HG03097 (cell line): ENCODE measurements at regions not wholly inside any gene's neighbourhood (a gene's known extent, or its start where the extent isn't known, plus 50 kb on each side); places are given as distances from the start of the nearest gene placed in this dataset.
"Not testable (repeated sequence)": the region's sequence is repeated elsewhere in the genome, so short reads cannot be mapped to it uniquely, and the experiment has no call there.

Experiments
- ATAC-seq: cut with Tn5 transposase; IDR thresholded peaks from one replicate; pipeline ENCODE4 v1.9.1; 2021; ENCODE audit not compliant: unreplicated experiment, low FRiP score

DNA sequence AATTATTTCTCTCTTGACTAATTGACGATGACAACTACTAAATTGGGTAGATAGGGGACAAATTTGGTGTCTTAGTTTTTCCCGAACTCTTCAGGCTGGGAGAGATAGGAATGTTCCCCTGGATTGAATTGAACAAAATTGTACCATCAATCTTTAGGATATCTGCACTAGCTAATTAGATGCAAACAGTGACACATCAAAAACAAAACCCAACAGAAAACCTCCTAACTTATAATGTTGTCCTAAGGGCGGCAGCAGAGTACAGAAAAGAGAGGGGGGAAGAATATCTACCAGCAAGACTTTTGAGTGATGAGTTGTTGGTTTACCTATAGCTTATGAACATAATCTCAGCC lies 342.9 kb downstream of the INSIG2 start:
- no peak for ATAC-seq

DNA sequence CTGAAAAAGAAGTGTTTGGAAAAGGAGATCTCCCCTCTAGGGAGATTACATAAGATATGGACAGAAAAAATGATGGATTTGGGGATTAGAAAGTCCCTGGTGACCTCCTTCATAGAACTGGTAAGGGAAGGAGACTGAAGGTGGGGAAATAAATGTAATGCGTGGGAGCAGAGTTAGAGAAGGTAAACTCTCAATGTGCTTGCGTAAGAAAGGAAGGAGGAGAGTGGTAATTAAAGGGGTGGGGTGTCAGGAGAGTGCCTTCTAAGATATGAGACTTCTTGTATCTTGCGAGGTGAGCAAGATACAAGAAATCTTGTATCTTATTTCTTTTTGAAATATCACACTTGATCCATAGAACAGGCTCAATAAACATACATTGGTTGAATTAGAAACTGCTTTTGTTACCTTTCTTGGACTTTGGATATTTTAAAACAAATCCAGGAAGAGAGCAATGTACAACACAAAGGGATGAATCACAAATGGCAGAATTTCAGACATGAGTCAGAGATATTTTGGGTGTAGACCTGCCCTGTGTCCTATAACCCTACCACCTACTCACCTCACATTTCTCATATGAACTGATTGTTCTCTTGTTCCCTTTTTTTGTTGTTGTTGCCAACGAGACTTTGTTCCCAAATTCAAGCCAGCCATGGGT lies 342.4 kb downstream of the INSIG2 start:
- no peak for ATAC-seq

DNA sequence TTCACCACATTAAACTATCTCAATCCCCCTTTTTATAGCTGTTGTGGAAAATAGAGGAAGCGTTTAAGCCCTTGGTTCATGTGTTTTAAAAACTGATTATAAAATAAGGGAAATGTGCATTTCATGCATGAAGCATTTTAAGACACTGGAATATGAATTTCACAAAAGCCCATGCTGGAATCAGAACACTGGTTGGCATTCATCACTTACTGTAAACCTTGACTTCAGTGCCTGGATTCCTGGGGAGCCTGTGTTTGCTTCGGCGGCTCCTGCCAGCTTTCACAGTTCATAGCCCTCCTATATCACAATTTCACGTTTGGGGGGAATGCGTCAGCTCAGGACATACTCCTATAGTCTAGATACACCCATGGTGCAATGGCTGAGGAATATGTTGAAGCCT lies 336.9 kb downstream of the INSIG2 start:
- no peak for ATAC-seq

DNA sequence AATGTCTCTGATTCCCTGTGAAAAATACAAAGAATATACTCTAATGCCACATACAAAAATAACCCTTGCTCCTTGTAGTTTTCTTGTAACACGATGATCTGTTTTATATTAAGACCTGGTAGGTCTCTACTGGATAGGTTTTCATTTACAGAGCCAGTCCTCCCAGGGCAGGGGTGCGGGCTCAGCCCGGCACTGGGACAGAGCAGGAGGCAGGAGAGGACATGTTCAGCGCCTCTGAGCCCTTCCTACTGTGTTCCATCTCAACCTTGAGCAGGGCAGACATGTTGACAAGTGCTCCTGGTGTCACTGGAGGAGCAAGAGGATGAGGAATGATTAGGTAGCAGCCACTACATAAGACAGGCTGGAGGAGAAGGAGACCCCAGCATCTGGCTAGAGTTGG lies 335.5 kb downstream of the INSIG2 start:
- no peak for ATAC-seq

DNA sequence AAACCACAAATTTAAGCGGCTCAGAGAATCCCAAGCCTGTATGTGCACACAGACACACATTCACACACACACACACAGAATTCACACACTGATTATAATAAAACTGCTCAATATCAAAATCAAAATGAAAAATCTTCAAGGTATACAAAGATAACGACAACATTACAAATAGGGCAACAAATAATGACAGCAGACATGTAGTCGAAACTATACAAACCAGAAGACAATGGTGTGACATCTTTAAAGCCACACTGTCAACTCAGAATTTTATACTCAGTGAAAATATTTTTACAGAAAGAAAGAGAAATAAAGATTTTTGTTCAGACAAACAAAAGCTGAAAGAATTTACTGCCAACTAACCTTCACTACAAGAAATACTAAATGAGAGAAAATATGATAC lies 333.4 kb downstream of the INSIG2 start:
- ATAC-seq = no peak

DNA sequence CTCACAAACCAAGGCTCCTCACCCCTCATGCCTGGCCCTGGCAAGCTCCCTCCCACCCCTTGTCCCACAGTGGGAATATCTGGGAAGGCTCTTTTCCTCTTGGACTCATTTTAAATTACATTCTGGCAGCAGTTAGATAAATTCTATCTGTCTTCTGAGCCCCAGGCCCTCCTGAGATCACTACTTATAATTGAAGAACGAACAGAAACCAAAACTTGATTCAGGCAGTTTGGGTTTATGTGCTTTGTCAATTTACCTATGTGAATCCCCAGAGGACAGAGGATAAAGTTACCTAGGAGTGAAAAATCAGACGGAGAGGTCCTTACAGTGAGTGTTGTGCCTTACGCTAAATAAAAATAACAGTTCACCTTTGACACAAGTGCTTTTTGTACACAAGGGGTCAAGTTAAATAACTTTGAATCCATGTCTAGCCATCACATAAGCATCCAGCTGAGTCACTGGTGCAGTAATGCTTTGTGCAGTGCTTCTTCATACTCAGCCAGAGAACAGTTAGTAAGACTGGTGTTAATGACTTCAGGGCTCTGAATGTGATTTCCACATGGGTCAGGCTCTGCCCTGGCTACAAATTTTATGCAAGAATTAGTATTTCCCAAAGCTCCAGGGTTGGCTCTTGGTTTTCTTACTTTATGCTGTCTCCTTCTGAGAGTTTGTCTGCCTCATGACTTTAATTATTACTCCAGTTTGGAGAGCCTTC lies 329.3 kb downstream of the INSIG2 start:
- no peak for ATAC-seq

DNA sequence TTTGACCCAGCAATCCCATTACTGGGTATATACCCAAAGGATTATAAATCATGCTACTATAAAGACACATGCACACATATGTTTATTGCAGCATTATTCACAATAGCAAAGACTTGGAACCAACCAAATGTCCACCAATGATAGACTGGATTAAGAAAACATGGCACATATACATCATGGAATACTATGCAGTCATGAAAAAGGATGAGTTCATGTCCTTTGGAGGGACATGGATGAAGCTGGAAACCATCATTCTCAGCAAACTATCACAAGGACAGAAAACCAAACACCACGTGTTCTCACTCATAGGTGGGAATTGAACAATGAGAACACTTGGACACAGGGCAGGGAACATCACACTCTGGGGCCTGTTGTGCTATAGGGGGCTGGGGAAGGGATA lies 326.9 kb downstream of the INSIG2 start:
- not testable (repeated sequence) for ATAC-seq

DNA sequence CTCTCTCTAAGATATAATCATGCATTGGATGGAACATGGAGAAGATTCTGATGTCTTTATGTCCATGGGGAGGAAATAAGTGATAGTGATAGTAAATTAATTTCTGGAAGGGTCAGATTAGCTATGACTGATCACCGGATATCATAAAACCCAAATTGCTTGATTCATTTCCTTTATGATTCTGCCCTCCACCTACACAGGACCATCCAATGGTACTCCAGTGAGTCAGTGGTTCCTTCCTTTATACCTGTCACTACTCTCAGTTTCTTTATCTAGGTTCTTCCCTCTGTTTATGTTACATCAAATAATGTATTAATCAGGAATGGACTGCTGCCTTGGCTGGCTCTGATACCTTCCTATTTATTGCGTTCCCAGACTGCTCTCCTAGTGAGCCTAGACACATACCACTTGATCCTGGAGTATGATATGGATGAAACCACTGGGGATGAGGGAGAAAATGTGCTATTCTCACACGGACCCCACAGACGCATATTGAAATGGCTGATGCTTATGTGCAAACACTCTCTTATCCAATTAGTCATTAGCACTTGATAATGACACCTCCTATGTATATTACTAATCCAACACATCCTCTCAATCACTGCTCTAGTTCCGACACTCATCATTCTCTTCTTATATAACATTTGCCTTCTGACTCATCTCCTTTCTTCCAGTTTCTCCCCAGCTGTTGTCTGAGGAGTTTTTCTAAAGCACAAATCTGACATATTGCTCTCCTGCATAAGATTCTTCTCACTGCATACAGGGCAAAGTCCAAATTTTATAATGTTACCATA lies 315.6 kb downstream of the INSIG2 start:
- no peak for ATAC-seq

DNA sequence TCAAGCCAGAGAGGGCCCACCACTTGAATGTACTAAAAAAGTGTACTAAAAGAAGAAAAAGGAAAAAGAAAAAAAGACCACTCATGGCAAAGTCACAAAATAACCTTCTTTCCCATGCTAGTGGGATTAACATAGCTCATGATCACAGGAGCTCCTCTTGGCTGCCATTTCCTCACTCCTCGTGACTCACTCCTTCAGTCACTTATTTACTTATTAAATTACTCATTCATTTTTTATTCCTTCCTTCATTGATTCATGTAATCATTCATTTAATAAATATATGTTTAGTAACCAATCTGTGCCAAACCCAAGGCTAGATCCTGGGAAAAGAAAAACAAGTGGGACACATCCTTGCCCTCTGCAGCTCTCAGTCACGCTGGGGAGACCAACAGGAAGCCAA lies 300.5 kb downstream of the INSIG2 start:
- no peak for ATAC-seq

DNA sequence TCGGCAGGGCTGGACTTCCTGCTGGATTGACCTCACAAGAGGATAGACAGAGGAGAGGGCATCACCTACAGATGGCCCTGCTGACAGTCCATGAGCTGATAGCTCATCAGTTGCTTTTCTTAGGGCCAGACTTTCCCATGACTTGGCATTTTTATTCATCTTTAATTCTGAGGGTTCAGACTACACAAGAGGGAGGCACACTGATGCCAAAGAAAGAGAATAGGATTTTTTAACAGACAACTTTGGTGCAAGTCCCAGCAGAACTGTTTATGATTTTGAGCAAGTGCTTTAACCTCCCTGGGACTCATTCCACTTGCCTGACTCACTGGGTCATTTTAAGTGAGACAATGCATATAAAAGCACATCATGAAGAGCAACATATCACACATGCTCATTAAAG lies 299.2 kb downstream of the INSIG2 start:
- ATAC-seq = no peak

DNA sequence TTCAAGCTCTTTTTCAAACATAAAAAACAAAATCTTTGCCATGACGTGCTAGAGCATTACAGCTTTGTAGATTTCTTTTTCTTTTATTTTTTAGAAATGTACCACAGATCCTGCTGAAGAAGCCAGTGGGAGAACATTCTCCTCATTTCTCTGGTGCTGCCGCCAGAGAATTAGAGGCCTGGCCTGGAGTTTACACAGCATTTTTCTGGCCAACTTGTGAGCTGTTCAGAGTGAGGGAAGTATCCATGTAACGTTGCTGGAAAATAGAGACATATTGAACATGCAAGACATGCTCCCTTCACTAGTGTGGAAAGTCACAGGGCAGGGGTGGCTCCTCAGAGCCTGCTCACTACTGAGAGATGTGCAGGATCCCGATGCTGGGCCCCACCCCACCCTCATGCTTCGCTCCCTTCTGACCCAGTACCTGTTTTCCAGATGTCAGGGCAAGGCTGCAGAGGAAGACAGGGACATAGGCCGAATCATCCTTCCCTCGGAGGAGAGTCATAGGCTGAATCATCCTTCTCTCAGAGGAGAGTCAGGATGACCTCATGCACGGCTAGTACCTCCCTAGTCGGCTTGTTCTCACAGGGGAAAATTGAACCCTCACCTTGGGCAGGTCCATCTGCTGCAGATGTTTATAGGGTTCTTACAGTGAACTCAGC lies 298.5 kb downstream of the INSIG2 start:
- no peak for ATAC-seq

DNA sequence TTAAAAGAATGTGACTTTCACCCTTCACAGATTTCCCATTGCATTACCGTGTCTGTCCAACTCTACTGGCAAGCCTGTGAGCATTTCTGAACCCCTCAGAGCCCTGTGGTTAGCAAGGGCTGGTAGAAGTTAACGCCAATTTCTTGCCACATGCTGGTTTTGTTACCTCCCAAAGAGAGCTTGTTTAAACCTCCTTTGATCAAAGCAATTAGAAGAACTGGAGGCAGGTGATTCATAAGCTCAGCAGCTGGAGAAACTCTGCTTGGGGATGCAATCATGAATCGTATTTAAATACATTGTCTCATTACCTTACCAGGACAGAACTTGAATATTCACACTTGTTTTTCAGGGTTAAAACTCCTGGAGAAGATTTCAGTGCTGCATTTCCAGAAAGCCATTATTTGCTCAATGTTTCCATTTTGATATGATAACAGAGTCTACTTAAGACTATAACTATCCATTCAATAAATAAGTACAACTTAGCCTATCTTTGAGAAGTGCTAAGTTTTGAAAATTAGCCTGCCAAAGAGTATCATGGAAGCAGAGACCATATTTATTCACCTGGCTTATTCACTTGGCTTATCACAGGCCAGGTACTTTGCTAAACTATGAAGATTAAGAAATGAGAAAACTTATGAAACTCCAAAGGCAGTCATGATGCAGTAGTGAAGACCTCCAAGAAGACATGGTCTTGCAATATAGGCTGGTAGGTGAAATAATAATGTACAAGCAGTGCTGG lies 292.8 kb downstream of the INSIG2 start:
- ATAC-seq = no peak

DNA sequence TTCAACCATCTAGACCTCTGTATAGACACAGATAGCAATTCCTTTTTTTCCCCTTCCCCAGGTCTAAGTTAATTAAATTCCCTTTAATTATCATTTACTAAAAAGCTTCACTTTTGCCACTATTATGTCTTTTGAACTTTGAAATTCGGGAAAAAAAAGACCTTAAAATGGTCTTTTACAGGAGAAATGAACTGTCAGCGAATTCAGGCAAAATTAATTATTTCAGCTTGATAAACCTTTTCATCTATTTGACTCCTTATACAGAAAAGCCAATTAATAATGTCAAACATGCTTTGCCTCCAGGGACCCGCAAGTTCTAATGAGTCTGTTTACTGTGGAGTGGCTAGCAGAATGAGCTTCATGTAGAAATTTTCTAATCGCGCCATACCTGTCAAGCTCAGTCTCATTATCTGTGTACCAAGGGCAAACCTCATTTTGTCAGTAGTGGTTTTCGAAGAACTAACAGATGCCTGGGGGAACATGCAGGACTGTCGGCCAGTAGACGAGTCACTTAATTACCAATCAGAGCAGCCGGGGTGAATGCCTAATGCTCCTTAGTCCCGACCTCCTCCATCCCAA lies 287.7 kb downstream of the INSIG2 start:
- no peak for ATAC-seq

DNA sequence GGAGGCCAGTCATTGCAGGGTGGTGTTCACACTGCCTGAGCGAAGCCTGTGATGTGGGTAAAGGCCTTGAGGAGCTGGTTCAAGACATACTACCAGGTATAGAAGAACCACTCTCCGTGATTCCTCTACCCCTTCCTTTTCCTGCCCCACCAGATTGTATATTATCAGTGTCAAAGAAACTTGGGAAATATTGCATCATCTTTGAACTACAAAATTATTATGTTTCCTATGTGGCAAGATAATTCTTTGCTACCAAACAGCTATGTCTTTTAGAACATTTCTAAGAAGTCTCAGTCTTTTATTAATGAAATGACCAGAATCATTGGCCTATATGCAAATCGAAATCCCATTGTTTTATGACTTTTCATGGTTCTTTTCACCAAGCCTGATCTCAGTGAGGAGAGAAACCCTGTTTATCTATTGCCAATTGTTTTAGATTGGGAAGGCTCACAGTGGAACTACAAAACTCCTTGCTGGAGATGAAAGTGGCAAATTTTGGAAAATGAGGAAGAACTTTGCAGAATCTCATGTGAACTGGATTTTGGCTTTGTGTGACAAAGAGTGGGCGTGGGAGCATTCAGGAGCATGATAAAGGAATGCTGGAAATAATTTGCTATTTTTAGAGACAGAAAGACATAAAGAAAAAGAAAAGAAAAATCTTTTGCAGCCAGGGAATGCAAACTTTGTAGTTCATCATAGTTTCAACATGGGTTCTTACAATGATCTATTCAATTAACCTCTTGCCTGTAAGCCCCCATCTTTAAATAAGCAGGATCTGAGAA lies 286.9 kb downstream of the INSIG2 start:
- ATAC-seq = no peak

DNA sequence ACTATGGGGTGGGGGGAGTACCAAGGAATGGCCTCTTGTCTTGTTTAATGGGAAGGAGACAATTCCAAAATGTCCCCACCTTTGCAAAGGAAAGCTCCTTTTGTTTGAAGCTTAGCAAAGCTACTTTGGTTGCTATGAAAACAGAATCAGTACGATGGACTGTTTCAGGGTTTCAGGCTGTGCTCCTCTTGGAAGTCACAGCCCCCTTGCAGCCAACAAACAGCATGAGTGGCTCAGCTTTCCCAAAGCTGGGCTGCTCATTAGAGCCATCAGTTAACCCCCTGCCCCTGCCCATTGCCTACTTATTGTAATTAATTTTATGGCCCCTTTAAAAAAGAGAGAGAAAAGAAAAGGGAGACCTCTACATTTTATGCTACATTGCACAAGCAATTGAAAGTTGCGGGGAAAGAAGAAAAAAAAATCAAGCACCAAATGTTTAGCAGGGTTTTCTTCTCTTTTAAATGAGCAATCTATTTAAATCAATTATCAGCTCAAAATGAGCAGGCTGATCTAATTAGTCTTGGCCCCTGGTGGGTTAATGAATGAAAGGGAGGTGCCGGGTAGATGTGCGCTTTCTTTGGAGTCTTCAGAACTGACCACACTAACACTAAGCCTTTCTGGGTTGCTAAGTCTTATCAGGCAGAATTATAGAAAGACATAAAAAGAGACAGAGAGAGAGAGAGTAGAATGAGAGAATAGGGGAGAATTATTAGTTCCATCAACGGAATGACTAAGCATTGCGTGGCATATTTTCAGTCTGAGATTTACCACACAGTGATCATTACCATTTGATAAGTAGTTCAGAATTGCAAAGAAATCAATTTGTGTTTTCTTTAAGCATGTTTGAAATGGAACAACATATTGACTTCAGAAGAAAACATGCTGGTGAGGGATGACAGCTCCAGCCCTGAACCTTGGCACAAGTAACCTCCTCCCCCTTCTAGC lies 284.9 kb downstream of the INSIG2 start:
- ATAC-seq = no peak

DNA sequence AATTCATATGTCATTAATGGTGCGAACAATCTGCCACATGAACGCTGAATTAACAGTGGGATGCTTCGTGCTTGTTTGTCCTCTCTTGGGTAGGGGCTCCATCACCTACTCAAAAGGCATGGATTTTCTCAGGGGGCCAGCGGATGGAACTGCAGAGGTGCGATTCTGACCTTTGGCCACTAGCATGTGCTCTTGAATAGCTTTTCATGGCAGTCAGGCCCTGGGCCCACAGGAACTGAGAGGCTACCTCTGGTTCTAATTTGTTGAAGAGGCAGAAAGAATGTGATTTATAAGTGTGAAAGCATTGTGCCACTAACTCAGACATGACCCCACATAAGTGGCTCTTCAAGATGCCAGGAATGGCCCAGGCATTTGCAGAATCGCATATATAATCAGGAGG lies 283.2 kb downstream of the INSIG2 start:
- no peak for ATAC-seq

DNA sequence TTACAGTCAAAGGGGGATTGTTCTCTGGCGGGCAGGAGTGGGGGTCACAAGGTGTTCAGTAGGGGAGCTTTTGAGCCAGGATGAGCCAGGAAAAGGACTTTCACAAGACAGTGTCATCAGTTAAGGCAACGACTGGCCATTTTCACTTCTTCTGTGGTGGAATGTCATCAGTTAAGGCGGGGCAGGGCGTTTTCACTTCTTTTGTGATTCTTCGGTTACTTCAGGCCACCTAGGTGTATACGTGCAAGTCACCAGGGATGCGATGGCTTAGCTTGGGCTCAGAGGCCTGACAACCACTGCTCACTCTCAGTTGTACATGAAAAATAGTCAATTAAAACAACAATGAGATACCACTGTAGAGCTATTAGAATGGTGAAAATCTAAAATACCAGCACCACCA lies 281.2 kb downstream of the INSIG2 start:
- ATAC-seq = not testable (repeated sequence)

DNA sequence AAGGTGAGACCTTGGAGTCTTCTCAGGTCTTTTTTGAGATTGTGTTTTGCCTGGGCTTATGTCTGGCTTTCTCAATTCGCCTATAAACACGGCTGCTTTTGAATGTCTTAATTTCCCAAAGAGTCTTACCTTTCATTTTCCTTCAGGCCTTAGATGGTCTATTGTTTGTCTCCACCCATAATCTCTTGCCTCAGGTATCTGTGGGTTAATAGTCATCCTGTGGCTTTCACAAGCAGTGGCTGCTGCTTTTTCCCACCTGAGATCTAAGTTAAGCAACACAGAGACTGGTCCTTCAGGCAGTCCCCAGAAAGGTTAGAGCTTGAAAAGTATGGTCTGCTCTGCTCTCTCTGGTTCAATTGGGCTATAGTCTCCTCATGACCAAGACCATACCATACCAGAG lies 275.3 kb downstream of the INSIG2 start:
- ATAC-seq = no peak
